ENCODE measurements at regions not wholly inside any gene's neighbourhood (a gene's known extent, or its start where the extent isn't known, plus 50 kb on each side); places are given as distances from the start of the nearest gene placed in this dataset.
"Not testable (repeated sequence)": the region's sequence is repeated elsewhere in the genome, so short reads cannot be mapped to it uniquely, and the experiment has no call there.

DNA sequence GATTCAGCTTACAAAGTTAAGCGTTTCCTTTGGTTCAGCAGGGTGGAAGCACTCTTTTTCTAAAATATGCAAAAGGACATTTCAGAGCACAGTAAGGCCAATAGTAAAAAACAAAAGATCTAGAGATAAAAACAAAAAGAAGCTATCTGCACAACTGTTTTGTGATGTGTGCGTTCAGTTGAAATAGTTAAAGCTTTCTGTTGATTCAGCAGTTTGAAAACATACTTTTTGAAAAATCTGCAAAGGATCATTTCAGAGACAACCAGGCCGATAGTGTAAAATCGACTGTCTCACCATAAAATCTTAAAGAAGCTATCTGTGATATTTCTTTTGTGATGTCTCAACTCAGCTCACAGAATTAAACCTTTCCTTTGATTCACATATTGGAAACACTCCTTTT is 300.0 kb upstream of the ALG10B start:
- DNase-seq = no peak

DNA sequence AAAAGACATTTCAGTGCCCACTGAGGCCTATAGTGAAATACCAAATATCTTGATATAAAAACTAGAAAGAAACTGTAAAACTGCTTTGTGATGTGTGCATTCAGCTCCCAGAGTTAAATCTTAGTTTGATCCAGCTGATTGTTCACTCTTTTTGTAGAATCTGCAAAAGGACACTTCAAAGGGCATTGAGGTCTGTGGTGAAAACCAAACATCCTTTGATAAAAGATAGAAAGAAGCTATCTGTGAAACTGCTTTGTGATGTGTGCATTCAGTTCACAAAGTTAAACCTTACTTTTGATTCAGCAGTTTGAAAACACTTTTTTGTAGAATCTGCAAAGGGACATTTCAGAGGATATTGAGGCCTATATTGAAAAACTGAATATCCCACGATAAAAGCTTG is 290.7 kb upstream of the ALG10B start:
- DNase-seq = no peak

- no peak for DNase-seq
Measured at GRCh38 chr12:38053113-38053512, 263.5 kb upstream of the ALG10B start.

DNA sequence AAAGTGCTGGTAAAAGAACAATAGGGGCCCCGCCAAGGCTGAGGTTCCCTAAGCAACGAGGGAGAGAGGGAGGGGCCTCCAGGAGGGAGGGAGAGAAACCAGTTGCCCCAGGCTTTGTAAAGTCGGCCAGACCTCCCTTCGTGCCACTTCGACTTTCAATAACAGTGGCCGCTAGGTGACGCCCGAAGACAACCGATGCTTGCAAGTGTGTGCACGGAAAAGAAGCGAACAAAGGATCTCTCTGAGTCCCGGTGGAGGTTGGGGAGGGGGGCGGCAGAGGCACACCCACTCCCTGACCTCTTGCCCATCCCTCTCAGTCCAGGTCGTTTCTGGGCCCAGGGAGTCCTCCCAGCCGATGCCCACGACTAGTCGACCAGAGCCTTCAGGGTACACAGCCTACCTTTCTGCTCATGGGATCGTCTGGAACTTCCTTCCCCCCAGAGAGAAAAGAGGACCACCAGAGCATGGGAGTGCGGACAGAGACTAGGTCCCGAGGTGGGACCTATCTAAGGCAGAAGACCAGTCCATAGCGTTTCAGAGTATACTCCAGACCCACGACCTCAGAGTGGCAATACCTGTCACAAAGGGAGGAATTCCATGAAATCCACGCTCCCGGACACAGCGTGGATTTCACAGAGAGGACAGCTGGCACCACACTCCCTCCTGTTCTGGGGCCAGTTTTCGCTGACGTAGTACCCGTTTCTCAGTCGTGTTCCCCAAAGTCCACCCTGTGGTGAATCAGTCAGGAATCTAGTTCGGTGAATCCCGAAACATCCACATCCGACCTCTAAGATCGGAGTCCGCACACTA is 262.7 kb upstream of the ALG10B start:
- no peak for DNase-seq

GRCh38 chr12:38056701-38057689 is 259.6 kb upstream of the ALG10B start:
- DNase-seq = no peak

GRCh38 chr12:38099686-38100085 is 216.9 kb upstream of the ALG10B start:
- no peak for DNase-seq

GRCh38 chr12:38101753-38102152 is 214.8 kb upstream of the ALG10B start:
- DNase-seq = no peak

GRCh38 chr12:38102197-38102596 is 214.4 kb upstream of the ALG10B start:
- no peak for DNase-seq

DNA sequence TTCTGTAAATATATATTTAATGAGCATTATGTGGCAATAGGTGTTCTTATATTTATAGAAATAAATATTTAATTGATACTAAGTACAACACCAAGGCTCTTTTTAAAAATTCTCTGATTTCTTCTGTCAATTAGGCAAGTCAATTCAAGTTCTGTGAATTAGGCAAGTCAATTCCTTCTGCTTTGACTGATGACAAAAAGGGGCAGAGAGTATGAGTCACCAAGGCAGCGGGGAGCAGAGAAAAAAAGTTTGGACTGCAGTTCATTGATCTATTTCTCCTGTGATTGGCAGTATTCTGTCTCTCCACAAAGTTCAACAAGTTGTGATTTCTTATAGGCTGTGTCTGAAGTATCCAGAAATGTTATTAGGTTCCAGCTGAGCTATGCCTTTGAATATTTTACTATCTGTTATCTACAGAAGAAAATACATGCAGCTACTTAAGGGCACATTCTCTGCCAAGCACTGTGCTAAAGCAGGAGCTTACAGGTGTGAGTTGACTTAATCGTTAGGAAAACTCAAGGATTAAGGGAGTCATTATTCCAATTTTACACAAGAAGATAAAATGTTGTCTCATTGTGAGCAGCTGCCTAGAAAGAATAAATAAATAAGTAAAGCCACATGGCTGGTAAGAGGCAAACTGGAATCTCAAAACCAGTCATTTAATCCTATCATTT is 206.4 kb upstream of the ALG10B start:
- no peak for DNase-seq

GRCh38 chr12:38113991-38114390 is 202.6 kb upstream of the ALG10B start:
- no peak for DNase-seq

- DNase-seq = no peak
Measured at GRCh38 chr12:38116968-38117367, 199.6 kb upstream of the ALG10B start.

GRCh38 chr12:38118632-38119031 is 197.9 kb upstream of the ALG10B start:
- no peak for DNase-seq

GRCh38 chr12:38120438-38120837 is 196.1 kb upstream of the ALG10B start:
- no peak for DNase-seq

DNA sequence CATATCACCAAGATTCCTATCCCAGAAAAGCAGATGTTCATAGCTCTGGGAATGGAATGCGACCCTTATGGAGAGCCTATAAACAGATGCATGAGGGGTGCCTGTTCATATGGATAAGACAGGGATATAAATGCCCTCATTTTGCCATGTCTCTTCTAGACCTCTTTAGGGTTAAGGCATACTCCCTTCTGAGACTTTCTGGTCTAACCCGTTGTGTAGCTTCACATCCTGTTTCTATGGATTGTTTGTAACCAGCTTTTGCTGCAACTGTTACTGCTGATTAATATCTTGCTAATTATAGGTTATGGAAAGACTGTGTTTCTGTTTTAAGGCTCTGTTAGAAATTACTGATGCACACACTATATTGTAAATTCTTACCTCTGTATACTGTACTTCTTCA is 193.5 kb upstream of the ALG10B start:
- DNase-seq = not testable (repeated sequence)

DNA sequence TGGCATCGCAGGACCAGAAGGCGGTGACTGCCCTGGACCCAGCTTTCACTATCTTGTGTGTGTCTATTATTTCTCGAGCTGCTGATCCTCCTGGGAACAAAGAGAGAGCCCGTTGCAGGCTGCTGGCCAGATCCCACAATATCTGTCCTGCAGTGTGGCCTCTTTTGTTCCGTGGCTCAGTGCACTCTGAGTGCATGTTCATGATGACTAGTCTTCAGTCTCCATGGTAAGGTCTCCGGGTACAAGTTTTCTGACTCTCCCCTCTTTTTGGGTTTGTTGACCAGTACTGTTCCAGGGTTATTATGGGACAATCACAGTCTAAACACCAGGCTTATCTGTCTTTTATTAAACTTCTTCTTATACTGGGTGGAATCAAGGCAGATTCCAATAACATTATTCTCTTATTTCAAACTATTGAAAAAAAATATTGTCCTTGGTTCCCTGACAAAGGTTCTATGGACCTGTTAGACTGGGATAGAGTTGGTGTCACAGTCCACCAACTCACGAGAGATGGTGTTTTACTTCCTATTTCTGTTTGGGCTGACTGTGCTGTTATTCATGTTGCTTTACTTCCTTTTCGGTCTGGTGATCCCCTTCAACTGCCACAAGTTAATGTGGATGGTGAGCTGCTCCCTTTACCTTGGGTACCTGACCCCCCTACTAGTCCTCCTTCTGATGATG is 192.9 kb upstream of the ALG10B start:
- no peak for DNase-seq

- DNase-seq = no peak
Measured at GRCh38 chr12:38124247-38125012, 192.1 kb upstream of the ALG10B start.

DNA sequence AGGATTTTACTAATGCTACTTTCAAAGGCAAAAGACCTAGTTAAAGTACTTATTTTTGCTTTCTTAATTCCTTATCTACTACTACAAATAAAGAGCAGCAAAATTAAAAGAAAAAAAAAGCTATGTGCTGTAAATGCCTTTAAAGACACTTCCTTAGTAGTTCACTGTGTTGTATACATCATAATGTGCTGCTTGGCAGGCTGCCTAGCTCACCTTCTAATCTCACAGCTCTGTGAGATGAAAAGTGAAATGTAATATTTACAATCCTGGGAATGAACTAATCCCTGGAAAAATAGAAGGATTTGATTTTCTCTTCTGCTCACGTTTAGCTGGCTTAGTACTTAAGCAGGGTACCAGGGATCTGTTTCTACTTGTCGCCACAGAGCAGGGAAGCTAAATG is 184.4 kb upstream of the ALG10B start:
- no peak for DNase-seq

DNA sequence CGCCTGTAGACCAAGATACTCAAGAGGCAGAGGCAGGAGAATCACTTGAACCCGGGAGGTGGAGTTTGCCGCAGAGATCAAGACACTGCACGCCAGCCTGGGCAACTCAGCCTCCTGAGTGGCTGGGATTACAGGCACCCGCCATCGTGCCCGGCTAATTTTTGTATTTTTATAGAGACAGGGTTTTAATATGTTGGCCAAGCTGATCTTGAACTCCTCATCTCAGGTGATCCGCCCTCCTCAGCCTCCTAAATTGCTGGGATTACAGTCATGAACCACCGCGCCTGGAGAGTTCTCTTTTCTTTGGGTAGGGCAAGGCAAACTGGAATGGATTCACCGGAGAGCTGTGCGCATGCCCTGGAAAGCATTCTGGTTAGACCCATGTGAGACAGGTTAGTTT is 179.3 kb upstream of the ALG10B start:
- no peak for DNase-seq

- no peak for DNase-seq
Measured at GRCh38 chr12:38137716-38138115, 178.9 kb upstream of the ALG10B start.

DNA sequence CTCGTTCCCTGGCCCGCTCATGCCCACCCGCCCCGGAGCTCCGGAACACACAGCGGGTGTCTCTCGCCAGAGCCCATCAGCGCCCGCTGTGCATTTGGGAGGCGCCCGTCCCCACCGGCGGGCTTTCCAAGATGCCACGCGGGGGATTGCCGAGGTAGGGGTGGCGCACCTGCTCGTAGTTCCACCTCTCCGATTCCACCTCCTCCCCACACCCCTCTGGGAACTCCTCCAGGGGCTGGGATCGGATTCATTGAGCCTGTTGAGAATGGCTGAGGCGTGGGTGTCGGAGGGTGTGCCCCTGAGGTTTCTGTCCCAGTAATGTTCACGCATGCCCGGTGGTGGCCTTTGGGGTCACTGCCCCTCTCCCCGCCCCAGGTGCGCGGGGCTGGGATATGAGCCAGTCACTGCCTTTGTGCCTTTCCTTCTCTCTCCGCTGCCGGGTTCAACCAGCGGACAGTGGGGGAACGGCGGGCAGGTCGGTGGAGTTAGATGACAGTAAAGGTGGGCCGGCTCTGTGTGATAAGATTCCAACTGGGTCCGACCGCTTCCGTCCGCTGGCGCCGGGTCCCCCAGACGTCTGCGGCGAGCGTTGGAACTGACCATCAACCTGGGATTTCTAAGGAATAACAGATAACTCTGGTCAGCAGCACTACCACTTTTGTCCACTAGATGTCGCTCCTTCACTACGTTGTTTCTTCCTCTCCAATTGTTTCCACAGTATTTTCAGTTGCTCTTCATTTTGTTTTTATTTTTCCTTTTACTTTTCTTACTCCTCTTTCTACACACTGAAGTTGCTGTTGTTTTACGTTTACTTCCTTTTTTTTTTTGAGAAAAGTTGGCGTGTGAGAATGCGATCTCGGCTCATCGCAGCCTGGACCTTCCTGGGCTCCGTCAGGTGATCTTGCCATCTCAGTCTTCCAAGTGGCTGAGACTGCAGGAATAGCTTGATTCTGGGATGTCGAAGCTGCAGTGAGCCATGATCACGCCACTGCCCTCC is 178.1 kb upstream of the ALG10B start:
- peak; percentile 76 for DNase-seq

- DNase-seq = no peak
Measured at GRCh38 chr12:38139456-38139855, 177.1 kb upstream of the ALG10B start.
